PC-9 (cell line): ENCODE measurements at regions not wholly inside any gene's neighbourhood (a gene's known extent, or its start where the extent isn't known, plus 50 kb on each side); places are given as distances from the start of the nearest gene placed in this dataset.

Experiments used
- EZH2 ChIP-seq: fragments of 200-600 bp; sonication (generic); IDR thresholded peaks from 2 replicates; pipeline ENCODE4 v1.8.0; 2017; ENCODE audit warnings: antibody characterized with exemption, low read depth
- TF ChIP-seq, protein P1 (sequence below): fragments of 200-600 bp; sonication (generic); conservative IDR thresholded peaks from 2 replicates; pipeline ENCODE4 v1.6.1; 2017; ENCODE audit warnings: mixed run types, antibody characterized with exemption, mild to moderate bottlenecking, moderate library complexity

DNA sequence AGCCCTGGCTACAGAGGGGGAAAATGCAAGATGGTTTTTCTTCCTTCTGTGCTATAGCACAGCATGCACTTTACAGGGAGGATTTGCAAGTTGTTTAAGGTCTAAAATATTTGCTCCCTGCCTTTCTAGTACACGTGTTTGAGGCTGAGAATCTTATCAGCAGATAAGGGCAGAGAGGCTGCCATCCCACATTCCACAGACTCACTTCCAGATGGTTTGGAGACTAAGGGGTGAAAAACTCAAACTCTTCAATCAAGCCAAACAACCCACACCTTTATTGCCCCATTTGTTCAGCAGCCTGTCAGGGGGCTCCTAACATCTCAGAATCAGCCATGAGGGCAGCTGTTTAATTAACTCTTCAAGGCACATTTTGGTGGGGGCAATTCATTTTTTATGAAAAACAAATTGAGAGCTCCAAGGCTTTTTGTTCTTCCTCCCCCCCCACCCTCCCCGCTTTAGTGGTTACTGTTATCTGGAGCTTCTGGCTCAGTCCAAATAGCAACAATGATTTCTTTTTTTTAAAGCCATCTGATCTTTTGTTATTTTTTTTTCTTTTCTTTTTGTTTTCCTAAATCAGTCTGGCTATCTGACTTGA is 242.6 kb upstream of the NT5C1B start:
- TF ChIP-seq, protein P1, sequence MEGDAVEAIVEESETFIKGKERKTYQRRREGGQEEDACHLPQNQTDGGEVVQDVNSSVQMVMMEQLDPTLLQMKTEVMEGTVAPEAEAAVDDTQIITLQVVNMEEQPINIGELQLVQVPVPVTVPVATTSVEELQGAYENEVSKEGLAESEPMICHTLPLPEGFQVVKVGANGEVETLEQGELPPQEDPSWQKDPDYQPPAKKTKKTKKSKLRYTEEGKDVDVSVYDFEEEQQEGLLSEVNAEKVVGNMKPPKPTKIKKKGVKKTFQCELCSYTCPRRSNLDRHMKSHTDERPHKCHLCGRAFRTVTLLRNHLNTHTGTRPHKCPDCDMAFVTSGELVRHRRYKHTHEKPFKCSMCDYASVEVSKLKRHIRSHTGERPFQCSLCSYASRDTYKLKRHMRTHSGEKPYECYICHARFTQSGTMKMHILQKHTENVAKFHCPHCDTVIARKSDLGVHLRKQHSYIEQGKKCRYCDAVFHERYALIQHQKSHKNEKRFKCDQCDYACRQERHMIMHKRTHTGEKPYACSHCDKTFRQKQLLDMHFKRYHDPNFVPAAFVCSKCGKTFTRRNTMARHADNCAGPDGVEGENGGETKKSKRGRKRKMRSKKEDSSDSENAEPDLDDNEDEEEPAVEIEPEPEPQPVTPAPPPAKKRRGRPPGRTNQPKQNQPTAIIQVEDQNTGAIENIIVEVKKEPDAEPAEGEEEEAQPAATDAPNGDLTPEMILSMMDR = no peak
- no peak for TF ChIP-seq EZH2
